ENCODE measurements at regions not wholly inside any gene's neighbourhood (a gene's known extent, or its start where the extent isn't known, plus 50 kb on each side); places are given as distances from the start of the nearest gene placed in this dataset.

DNA sequence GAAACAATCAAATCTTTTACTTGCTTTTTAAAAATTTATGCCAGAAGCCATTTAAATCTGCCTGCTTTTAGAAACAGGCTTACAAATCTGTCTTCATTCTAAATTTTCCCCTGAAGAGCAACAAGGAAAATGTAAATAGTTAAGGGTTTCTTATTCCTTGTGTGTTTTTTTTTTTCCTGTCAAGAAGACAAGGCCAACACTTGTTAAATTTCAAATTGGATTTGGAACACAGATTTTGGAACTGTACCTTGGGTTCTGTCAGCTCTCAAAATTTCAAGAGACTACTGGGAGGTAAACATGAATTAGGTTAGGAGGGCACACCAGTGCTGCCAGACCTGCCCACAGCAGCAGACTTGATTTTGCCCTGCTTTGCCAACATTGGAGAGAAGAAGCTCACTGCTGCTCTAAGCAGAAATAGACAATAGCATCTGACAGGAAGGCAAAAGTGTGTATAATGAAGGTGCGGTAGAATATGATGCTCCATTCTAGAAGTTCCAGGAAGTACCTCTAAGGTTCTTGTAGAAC is 121.7 kb downstream of the NHLRC3 start:
- Histone ChIP-seq H3K36me3 (ENCODE audit: control insufficient read depth, insufficient read depth, low read length) (no peaks in the 10 kb centered on the region), H3K9ac (ENCODE audit: insufficient read depth, low read length) (no peak overlapping the region), H3K27me3 (ENCODE audit: control insufficient read depth, insufficient read depth, low read length) (peaks cover 2% of the 10 kb centered on the region), H3K9me3 (ENCODE audit: control insufficient read depth, insufficient read depth, low read depth, low read length) (no peaks in the 10 kb centered on the region), H3K4me1 (ENCODE audit: control insufficient read depth, extremely low read depth, insufficient read depth, low read length) (no peaks in the 10 kb centered on the region), H2AFZ (ENCODE audit: low read length) (no peak overlapping the region), H3K4me3 (replicated peaks in 1 of 4; ENCODE audit: control extremely low read depth in 1 of 4, insufficient read depth in 1 of 4, low read depth in 3 of 4, low read length in 4 of 4) (no peak overlapping the region), H3K4me2 (ENCODE audit: extremely low read depth, insufficient read depth, low read length) (no peak overlapping the region), H3K79me2 (ENCODE audit: control insufficient read depth, insufficient read depth, low read length) (no peaks in the 10 kb centered on the region), H4K20me1 (ENCODE audit: control insufficient read depth, extremely low read depth, insufficient read depth, low read length) (no peaks in the 10 kb centered on the region), H3K27ac (ENCODE audit: insufficient read depth, low read length) (no peak overlapping the region)
- TF ChIP-seq, protein P1, sequence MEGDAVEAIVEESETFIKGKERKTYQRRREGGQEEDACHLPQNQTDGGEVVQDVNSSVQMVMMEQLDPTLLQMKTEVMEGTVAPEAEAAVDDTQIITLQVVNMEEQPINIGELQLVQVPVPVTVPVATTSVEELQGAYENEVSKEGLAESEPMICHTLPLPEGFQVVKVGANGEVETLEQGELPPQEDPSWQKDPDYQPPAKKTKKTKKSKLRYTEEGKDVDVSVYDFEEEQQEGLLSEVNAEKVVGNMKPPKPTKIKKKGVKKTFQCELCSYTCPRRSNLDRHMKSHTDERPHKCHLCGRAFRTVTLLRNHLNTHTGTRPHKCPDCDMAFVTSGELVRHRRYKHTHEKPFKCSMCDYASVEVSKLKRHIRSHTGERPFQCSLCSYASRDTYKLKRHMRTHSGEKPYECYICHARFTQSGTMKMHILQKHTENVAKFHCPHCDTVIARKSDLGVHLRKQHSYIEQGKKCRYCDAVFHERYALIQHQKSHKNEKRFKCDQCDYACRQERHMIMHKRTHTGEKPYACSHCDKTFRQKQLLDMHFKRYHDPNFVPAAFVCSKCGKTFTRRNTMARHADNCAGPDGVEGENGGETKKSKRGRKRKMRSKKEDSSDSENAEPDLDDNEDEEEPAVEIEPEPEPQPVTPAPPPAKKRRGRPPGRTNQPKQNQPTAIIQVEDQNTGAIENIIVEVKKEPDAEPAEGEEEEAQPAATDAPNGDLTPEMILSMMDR (conservative IDR thresholded peaks at IDR 0.05 in 1 of 2, IDR thresholded peaks at IDR 0.05 in 1 of 2; ENCODE audit: low read depth in 1 of 2, low read length in 2 of 2) = no peak
- TF ChIP-seq EZH2 (IDR thresholded peaks at IDR 0.05; ENCODE audit: low read length, missing control alignments) = no peak
- DNase-seq (ENCODE audit: low read depth in 2 of 2) = no peak

DNA sequence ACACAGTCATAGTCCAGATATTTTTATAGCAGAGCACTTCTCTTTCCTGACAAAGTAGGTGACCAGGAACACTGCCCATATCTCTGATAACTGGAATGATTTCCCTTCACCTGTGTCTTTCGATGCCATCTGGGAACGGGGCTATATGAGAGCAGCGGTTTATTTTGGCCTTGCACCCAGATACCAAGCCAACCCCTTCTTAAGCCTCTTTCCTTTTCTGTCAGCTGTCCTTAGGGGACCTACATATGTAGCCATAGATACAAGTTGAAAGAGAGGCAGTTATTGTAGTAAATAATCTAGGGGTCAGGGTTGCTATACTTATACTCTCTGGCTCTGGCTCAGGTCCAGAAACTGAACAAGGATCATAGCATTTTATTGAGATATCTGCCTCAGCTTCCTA is 128.8 kb downstream of the NHLRC3 start:
- TF ChIP-seq, protein P1 (conservative IDR thresholded peaks at IDR 0.05 in 1 of 2, IDR thresholded peaks at IDR 0.05 in 1 of 2; ENCODE audit: low read depth in 1 of 2, low read length in 2 of 2) = no peak
- TF ChIP-seq EZH2 (IDR thresholded peaks at IDR 0.05; ENCODE audit: low read length, missing control alignments) = no peak
- Histone ChIP-seq H4K20me1 (ENCODE audit: control insufficient read depth, extremely low read depth, insufficient read depth, low read length) (no peaks in the 10 kb centered on the region), H3K4me3 (replicated peaks in 1 of 4; ENCODE audit: control extremely low read depth in 1 of 4, insufficient read depth in 1 of 4, low read depth in 3 of 4, low read length in 4 of 4) (no peak overlapping the region), H3K4me2 (ENCODE audit: extremely low read depth, insufficient read depth, low read length) (no peak overlapping the region), H3K27ac (ENCODE audit: insufficient read depth, low read length) (no peak overlapping the region), H3K9me3 (ENCODE audit: control insufficient read depth, insufficient read depth, low read depth, low read length) (no peaks in the 10 kb centered on the region), H3K4me1 (ENCODE audit: control insufficient read depth, extremely low read depth, insufficient read depth, low read length) (no peaks in the 10 kb centered on the region), H3K79me2 (ENCODE audit: control insufficient read depth, insufficient read depth, low read length) (no peaks in the 10 kb centered on the region), H3K27me3 (ENCODE audit: control insufficient read depth, insufficient read depth, low read length) (no peaks in the 10 kb centered on the region), H3K9ac (ENCODE audit: insufficient read depth, low read length) (no peak overlapping the region), H2AFZ (ENCODE audit: low read length) (no peak overlapping the region), H3K36me3 (ENCODE audit: control insufficient read depth, insufficient read depth, low read length) (no peaks in the 10 kb centered on the region)
- DNase-seq (ENCODE audit: low read depth in 2 of 2) = no peak

DNA sequence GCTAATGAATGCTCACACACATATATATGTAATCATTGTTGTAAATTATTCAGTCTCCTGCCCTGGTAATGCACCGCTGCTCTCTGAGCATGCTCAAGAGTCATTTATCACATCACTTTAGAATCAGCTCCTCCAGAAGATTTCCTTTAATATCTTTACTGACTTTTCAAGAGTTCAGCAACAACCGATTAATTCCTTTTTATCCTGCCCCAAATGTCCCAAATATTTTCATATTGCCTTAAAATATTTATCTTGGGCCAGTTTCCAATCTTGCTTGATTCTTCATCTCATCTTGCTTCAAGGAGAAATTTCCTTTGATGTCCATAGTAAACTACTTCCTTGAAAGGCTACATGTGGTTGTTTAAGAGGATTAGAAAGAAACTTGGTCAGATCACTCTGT is 132.5 kb downstream of the NHLRC3 start:
- DNase-seq (ENCODE audit: low read depth in 2 of 2) = no peak
- TF ChIP-seq, protein P1 (conservative IDR thresholded peaks at IDR 0.05 in 1 of 2, IDR thresholded peaks at IDR 0.05 in 1 of 2; ENCODE audit: low read depth in 1 of 2, low read length in 2 of 2) = no peak
- TF ChIP-seq EZH2 (IDR thresholded peaks at IDR 0.05; ENCODE audit: low read length, missing control alignments) = no peak
- Histone ChIP-seq H3K4me3 (replicated peaks in 1 of 4; ENCODE audit: control extremely low read depth in 1 of 4, insufficient read depth in 1 of 4, low read depth in 3 of 4, low read length in 4 of 4) (no peak overlapping the region), H3K27me3 (ENCODE audit: control insufficient read depth, insufficient read depth, low read length) (no peaks in the 10 kb centered on the region), H3K4me2 (ENCODE audit: extremely low read depth, insufficient read depth, low read length) (no peak overlapping the region), H3K79me2 (ENCODE audit: control insufficient read depth, insufficient read depth, low read length) (no peaks in the 10 kb centered on the region), H3K36me3 (ENCODE audit: control insufficient read depth, insufficient read depth, low read length) (no peaks in the 10 kb centered on the region), H3K9me3 (ENCODE audit: control insufficient read depth, insufficient read depth, low read depth, low read length) (no peaks in the 10 kb centered on the region), H4K20me1 (ENCODE audit: control insufficient read depth, extremely low read depth, insufficient read depth, low read length) (no peaks in the 10 kb centered on the region), H3K27ac (ENCODE audit: insufficient read depth, low read length) (no peak overlapping the region), H3K4me1 (ENCODE audit: control insufficient read depth, extremely low read depth, insufficient read depth, low read length) (no peaks in the 10 kb centered on the region), H3K9ac (ENCODE audit: insufficient read depth, low read length) (no peak overlapping the region), H2AFZ (ENCODE audit: low read length) (no peak overlapping the region)
